ENCODE measurements at regions not wholly inside any gene's neighbourhood (a gene's known extent, or its start where the extent isn't known, plus 50 kb on each side); places are given as distances from the start of the nearest gene placed in this dataset.

DNA sequence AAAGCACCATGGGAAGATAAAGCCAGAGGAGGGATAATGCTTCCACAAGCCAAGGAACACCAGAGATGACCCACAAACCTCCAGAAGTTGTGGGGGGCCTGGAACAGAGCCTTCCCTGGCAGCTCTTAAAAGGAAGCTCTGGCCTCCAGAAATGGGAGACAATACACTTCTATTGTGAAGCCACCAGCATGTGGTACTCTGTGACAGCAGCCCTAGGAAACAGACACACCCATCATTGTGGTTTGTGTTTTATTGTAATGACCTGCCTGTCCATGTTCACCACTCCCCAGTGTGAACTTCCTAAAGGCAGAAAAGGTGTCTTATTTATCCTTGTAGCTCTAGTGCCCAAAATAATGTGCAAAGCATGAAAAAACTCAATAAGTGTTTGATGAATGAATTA is 264.1 kb upstream of the GATB start:
- TF ChIP-seq SNAI2 (CRISPR knock-in tag; IDR thresholded peaks at IDR 0.05) = no peak
- TF ChIP-seq, protein P1, sequence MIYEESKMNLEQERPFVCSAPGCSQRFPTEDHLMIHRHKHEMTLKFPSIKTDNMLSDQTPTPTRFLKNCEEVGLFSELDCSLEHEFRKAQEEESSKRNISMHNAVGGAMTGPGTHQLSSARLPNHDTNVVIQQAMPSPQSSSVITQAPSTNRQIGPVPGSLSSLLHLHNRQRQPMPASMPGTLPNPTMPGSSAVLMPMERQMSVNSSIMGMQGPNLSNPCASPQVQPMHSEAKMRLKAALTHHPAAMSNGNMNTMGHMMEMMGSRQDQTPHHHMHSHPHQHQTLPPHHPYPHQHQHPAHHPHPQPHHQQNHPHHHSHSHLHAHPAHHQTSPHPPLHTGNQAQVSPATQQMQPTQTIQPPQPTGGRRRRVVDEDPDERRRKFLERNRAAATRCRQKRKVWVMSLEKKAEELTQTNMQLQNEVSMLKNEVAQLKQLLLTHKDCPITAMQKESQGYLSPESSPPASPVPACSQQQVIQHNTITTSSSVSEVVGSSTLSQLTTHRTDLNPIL (CRISPR knock-in tag; IDR thresholded peaks at IDR 0.05; ENCODE audit: low read depth) = no peak
- no peak for TF ChIP-seq TSHZ2 (CRISPR knock-in tag; IDR thresholded peaks at IDR 0.05)
- no peak for TF ChIP-seq GLIS3 (CRISPR knock-in tag; IDR thresholded peaks at IDR 0.05)
- TF ChIP-seq, protein P2, sequence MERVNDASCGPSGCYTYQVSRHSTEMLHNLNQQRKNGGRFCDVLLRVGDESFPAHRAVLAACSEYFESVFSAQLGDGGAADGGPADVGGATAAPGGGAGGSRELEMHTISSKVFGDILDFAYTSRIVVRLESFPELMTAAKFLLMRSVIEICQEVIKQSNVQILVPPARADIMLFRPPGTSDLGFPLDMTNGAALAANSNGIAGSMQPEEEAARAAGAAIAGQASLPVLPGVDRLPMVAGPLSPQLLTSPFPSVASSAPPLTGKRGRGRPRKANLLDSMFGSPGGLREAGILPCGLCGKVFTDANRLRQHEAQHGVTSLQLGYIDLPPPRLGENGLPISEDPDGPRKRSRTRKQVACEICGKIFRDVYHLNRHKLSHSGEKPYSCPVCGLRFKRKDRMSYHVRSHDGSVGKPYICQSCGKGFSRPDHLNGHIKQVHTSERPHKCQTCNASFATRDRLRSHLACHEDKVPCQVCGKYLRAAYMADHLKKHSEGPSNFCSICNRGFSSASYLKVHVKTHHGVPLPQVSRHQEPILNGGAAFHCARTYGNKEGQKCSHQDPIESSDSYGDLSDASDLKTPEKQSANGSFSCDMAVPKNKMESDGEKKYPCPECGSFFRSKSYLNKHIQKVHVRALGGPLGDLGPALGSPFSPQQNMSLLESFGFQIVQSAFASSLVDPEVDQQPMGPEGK (CRISPR knock-in tag; IDR thresholded peaks at IDR 0.05; ENCODE audit: borderline replicate concordance) = no peak
- TF ChIP-seq ZNF565 (CRISPR knock-in tag; conservative IDR thresholded peaks at IDR 0.05; ENCODE audit: low read depth) = no peak
- TF ChIP-seq ZC3H10 (CRISPR knock-in tag; IDR thresholded peaks at IDR 0.05) = no peak
- no peak for TF ChIP-seq ESRRG (CRISPR knock-in tag; IDR thresholded peaks at IDR 0.05)
- no peak for TF ChIP-seq ISL1 (CRISPR knock-in tag; IDR thresholded peaks at IDR 0.05)
- TF ChIP-seq TOX (CRISPR knock-in tag; IDR thresholded peaks at IDR 0.05; ENCODE audit: borderline replicate concordance) = no peak
- no peak for TF ChIP-seq POU6F1 (CRISPR knock-in tag; IDR thresholded peaks at IDR 0.05; ENCODE audit: borderline replicate concordance, low read depth)
- no peak for TF ChIP-seq ARNTL (CRISPR knock-in tag; IDR thresholded peaks at IDR 0.05; ENCODE audit: borderline replicate concordance, low read depth)
- no peak for TF ChIP-seq CSRNP3 (CRISPR knock-in tag; IDR thresholded peaks at IDR 0.05)
- no peak for TF ChIP-seq ZFP3 (CRISPR knock-in tag; IDR thresholded peaks at IDR 0.05)
- no peak for TF ChIP-seq ZNF70 (CRISPR knock-in tag; IDR thresholded peaks at IDR 0.05)
- no peak for ATAC-seq

DNA sequence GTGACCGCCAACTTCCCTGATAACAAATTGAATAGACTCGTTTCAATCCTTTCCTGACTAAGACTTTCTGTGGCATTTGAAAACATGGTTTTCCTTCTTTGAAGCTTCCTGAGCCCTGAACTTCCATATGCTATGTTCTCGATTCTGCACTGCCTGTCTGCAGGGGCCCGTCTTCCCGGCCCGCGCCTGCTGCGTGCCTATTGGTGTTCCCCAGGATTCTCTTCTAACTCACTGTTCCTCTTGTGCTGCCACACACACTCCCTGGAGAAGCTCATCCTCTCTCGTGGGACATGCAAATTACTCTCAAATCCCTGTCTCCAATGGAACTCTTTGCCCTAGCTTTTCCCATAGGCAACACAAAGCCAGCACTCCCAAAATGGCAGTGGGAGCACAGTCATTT is 262.9 kb upstream of the GATB start:
- ATAC-seq = no peak
- TF ChIP-seq ESRRG (CRISPR knock-in tag; IDR thresholded peaks at IDR 0.05) (no peak), CSRNP3 (CRISPR knock-in tag; IDR thresholded peaks at IDR 0.05) (no peak), ZNF8 (CRISPR knock-in tag; IDR thresholded peaks at IDR 0.05) (no peak), ZC3H10 (CRISPR knock-in tag; IDR thresholded peaks at IDR 0.05) (no peak), CSDC2 (CRISPR knock-in tag; IDR thresholded peaks at IDR 0.05) (no peak), BACH2 (CRISPR knock-in tag; IDR thresholded peaks at IDR 0.05; ENCODE audit: borderline replicate concordance) (no peak), TCF4 (CRISPR knock-in tag; IDR thresholded peaks at IDR 0.05; ENCODE audit: borderline replicate concordance) (no peak), ZFP30 (CRISPR knock-in tag; IDR thresholded peaks at IDR 0.05) (no peak), PPARA (CRISPR knock-in tag; IDR thresholded peaks at IDR 0.05; ENCODE audit: borderline replicate concordance) (no peak)
- TF ChIP-seq, protein P1 (CRISPR knock-in tag; IDR thresholded peaks at IDR 0.05; ENCODE audit: low read depth) = no peak
